Kidney (tissue), 13 donors: ENCODE measurements at regions not wholly inside any gene's neighbourhood (a gene's known extent, or its start where the extent isn't known, plus 50 kb on each side); places are given as distances from the start of the nearest gene placed in this dataset.
A peak's percentile ranks its signal among the peaks of the same experiment; 100 is the strongest.

Experiments used
- DNase-seq, 5 donors: peaks; one replicate each; pipeline ENCODE4 v3.0.0-alpha.2; 2013 to 2020
- FAIRE-seq: peaks from 2 replicates; lab custom pipeline; 2012; peaks lifted over from hg19 to GRCh38; lab: Jason Lieb, UNC
- H3K27ac ChIP-seq, 2 donors: one replicate each; pipeline ENCODE4 v1.7.0; 2013; ENCODE audit warnings: low read depth in 2 of 2, low read length in 2 of 2, inconsistent platforms in 1 of 2
- H3K27me3 ChIP-seq: one replicate; pipeline ENCODE4 v1.7.1; 2013; ENCODE audit warnings: low read length, inconsistent platforms; ENCODE audit not compliant: control insufficient read depth, insufficient read depth
- H3K36me3 ChIP-seq, 3 donors: one replicate each; pipeline versions ENCODE4 v1.7.0 to v1.7.1; 2013; ENCODE audit warnings: low read length in 3 of 3, control low read depth in 1 of 3, inconsistent platforms in 1 of 3; ENCODE audit not compliant: insufficient read depth in 3 of 3, control insufficient read depth in 2 of 3
- H3K4me1 ChIP-seq, 3 donors: one replicate each; pipeline versions ENCODE4 v1.7.0 to v1.7.1; 2013; ENCODE audit warnings: low read length in 3 of 3, inconsistent platforms in 1 of 3, low read depth in 1 of 3; ENCODE audit not compliant: control insufficient read depth in 2 of 3, insufficient read depth in 2 of 3
- H3K4me3 ChIP-seq, 3 donors: one replicate each; pipeline versions ENCODE4 v1.7.0 to v1.8.1; 2013; ENCODE audit warnings: low read length in 3 of 3, control low read depth in 1 of 3, inconsistent platforms in 1 of 3
- H3K9ac ChIP-seq, 3 donors: one replicate each; pipeline versions ENCODE4 v1.7.0 to v1.7.1; 2013; ENCODE audit warnings: low read length in 3 of 3, control low read depth in 1 of 3, inconsistent platforms in 1 of 3
- H3K9me3 ChIP-seq, 3 donors: one replicate each; pipeline versions ENCODE4 v1.7.0 to v1.7.1; 2013; ENCODE audit warnings: low read length in 3 of 3, control low read depth in 1 of 3, inconsistent platforms in 1 of 3; ENCODE audit not compliant: control insufficient read depth in 2 of 3, insufficient read depth in 1 of 3
- CTCF ChIP-seq: IDR thresholded peaks from 3 replicates; pipeline ENCODE4 v1.5.1; 2012; ENCODE audit warnings: mild to moderate bottlenecking, moderate library complexity, borderline replicate concordance; ENCODE audit not compliant: insufficient read depth; ENCODE audit errors: extremely low read depth
- intact Hi-C: fragments of 100-400 bp; cut with DNase I; formaldehyde crosslinking; loops from one replicate; pipeline ENCODE4 v1.11.1; 2022
- donor health status: control.
- donor health status: control.
- donor health status: control.
- donor health status: control.
- donor health status: control.
- donor health status: DM: yes; HTN: yes; CAD: no.
- donor health status: Normal renal cell carcinoma (clear cell type).

GRCh38 chr7:86313842-86314241 lies 329.9 kb upstream of the GRM3 start:
- no peak for TF ChIP-seq CTCF
- Histone ChIP-seq H3K9me3 (no peaks in the 10 kb centered on the region), H3K36me3 (no peaks in the 10 kb centered on the region), H3K4me3 (no peak overlapping the region), H3K27ac (no peak overlapping the region), H3K9ac (no peak overlapping the region), H3K4me1 (no peaks in the 10 kb centered on the region), H3K27me3 (no peaks in the 10 kb centered on the region)
- DNase-seq (no peak), FAIRE-seq (no peak)
- intact Hi-C loops, result no loop called here

GRCh38 chr7:86301301-86301700 lies 342.4 kb upstream of the GRM3 start:
- Histone ChIP-seq H3K27me3 (no peaks in the 10 kb centered on the region), H3K36me3 (no peaks in the 10 kb centered on the region), H3K4me3 (no peak overlapping the region), H3K4me1 (no peaks in the 10 kb centered on the region), H3K9ac (no peak overlapping the region), H3K9me3 (no peaks in the 10 kb centered on the region), H3K27ac (no peak overlapping the region)
- DNase-seq (no peak), FAIRE-seq (no peak)
- intact Hi-C loops, result no loop called here
- TF ChIP-seq CTCF, result no peak

DNA sequence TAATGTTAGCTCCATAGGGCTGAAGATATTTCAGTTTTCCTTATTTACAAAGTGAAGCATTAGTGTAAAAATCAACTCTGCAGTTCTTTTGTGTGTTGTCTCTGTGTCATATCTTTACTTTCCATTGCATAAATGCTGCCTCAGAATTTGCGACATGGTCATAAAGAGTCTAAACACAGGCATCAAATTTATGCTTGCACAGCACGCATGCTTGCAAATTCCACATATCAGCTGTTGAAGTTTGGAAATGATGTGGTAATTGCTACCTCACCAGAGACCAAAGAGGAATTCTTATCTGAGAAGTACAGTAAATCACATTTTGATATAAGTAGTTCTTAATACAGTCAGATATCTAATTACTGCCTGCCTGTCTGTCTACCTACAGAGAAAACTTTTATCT lies 348.2 kb upstream of the GRM3 start:
- intact Hi-C loops, result no loop called here
- Histone ChIP-seq H3K9ac (no peak overlapping the region), H3K9me3 (no peaks in the 10 kb centered on the region), H3K4me3 (no peak overlapping the region), H3K4me1 (no peaks in the 10 kb centered on the region), H3K27ac (no peak overlapping the region), H3K27me3 (no peaks in the 10 kb centered on the region), H3K36me3 (no peaks in the 10 kb centered on the region)
- TF ChIP-seq CTCF, result no peak
- DNase-seq, result no peak
- no peak for FAIRE-seq

DNA sequence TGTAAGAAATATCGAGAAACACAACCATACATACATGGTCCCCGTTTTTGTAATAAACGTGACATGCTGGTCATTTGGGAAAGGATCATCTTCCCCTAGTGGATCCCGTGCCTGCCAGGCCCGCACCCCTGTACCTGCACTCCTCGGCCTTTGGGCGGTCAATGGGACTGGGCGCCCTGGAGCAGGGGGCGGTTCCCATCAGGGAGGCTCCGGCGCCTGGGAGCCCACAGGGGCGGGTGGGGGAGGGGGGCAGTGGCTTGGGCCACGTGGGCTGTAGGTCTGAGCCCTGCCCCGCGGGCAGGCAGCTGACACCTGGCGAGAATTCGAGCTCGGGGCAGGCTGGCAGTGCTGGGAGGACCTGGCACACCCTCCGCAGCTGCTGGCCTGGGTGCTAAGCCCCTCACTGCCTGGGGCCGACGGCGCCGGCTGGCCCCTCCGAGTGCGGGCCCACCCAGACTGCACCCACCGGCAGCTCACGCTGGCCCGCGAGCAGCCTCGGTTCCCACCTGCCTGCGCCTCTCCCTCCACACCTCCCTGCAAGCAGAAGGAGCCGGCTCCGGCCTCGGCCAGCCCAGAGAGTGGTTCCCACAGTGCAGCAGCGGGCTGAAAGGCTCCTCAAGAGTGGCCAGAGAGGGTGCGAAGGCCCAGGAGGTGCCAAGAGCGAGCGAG lies 361.6 kb upstream of the GRM3 start:
- no peak for FAIRE-seq
- peak in 1 of 5 donors; percentile 63 for DNase-seq
- Histone ChIP-seq H3K27me3 (no peaks in the 10 kb centered on the region), H3K4me3 (no peak overlapping the region), H3K4me1 (no peaks in the 10 kb centered on the region), H3K9me3 (no peaks in the 10 kb centered on the region), H3K9ac (no peak overlapping the region), H3K36me3 (no peaks in the 10 kb centered on the region), H3K27ac (no peak overlapping the region)
- no peak for TF ChIP-seq CTCF
- intact Hi-C loops, result no loop called here
